ENCODE measurements at regions not wholly inside any gene's neighbourhood (a gene's known extent, or its start where the extent isn't known, plus 50 kb on each side); places are given as distances from the start of the nearest gene placed in this dataset.

GRCh38 chr1:73644198-73644597 lies 553.8 kb downstream of the LRRIQ3 start:
- Mint-ChIP-seq H3K27ac (no peak overlapping the region), H3K36me3 (ENCODE audit: low read depth) (no peaks in the 10 kb centered on the region), H3K4me3 (no peak overlapping the region), H3K9me3 (no peaks in the 10 kb centered on the region), H3K27me3 (ENCODE audit: low read depth, poor library complexity) (no peaks in the 10 kb centered on the region), H3K4me1 (no peaks in the 10 kb centered on the region)
- TF ChIP-seq, protein P1, sequence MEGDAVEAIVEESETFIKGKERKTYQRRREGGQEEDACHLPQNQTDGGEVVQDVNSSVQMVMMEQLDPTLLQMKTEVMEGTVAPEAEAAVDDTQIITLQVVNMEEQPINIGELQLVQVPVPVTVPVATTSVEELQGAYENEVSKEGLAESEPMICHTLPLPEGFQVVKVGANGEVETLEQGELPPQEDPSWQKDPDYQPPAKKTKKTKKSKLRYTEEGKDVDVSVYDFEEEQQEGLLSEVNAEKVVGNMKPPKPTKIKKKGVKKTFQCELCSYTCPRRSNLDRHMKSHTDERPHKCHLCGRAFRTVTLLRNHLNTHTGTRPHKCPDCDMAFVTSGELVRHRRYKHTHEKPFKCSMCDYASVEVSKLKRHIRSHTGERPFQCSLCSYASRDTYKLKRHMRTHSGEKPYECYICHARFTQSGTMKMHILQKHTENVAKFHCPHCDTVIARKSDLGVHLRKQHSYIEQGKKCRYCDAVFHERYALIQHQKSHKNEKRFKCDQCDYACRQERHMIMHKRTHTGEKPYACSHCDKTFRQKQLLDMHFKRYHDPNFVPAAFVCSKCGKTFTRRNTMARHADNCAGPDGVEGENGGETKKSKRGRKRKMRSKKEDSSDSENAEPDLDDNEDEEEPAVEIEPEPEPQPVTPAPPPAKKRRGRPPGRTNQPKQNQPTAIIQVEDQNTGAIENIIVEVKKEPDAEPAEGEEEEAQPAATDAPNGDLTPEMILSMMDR (IDR thresholded peaks at IDR 0.05): no peak
- no peak for DNase-seq

DNA sequence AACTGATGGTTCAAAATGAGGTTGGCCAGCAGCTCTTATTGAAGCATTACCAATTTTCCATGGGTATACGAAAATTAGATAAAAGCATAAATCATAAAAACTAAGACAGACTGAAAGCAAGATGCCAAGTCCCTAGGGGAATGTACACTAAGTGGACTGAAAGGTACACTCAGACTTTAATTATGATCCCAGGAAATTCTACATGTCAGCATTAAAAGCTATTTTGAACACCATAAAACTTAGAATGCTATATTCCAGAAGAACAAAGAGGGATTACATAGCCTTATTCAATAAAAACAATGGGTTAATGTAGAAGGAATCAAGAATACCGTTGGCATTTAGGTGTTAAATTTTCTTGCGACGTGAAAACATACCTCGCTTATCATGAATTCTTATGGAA lies 558.5 kb downstream of the LRRIQ3 start:
- TF ChIP-seq, protein P1 (IDR thresholded peaks at IDR 0.05): no peak
- Mint-ChIP-seq H3K27ac (no peak overlapping the region), H3K4me1 (no peaks in the 10 kb centered on the region), H3K9me3 (no peaks in the 10 kb centered on the region), H3K36me3 (ENCODE audit: low read depth) (no peaks in the 10 kb centered on the region), H3K4me3 (no peak overlapping the region), H3K27me3 (ENCODE audit: low read depth, poor library complexity) (no peaks in the 10 kb centered on the region)
- no peak for DNase-seq

GRCh38 chr1:73637264-73637663 lies 560.7 kb downstream of the LRRIQ3 start:
- Mint-ChIP-seq H3K36me3 (ENCODE audit: low read depth) (no peaks in the 10 kb centered on the region), H3K27ac (no peak overlapping the region), H3K27me3 (ENCODE audit: low read depth, poor library complexity) (no peaks in the 10 kb centered on the region), H3K4me3 (no peak overlapping the region), H3K4me1 (no peaks in the 10 kb centered on the region), H3K9me3 (no peaks in the 10 kb centered on the region)
- no peak for DNase-seq
- TF ChIP-seq, protein P1 (IDR thresholded peaks at IDR 0.05): no peak

DNA sequence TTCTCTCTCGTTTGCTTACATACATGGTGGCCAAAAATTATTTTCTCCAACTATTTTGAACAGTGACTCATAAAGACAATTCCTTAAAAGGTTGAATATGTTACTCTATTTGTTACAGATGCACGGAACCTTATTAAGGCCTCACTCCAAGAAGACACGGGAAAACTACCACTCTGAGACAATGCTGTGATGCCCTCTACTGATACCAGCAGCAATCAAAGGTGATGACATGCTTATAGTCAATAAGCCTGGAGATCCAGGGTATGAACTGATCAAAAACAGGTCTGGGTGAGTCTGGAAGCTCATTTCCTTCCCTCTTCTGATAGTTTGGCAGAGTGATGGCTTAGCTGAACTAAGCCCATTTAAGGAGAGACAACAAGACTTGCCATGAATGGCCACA lies 563.0 kb downstream of the LRRIQ3 start:
- DNase-seq: no peak
- H3K36me3 Mint-ChIP-seq (ENCODE audit: low read depth): no peaks in the 10 kb centered on the region
- H3K9me3 Mint-ChIP-seq: no peaks in the 10 kb centered on the region
- H3K27me3 Mint-ChIP-seq (ENCODE audit: low read depth, poor library complexity): peaks cover 1% of the 10 kb centered on the region
- no peaks in the 10 kb centered on the region for H3K4me1 Mint-ChIP-seq
- no peak overlapping the region for H3K4me3 Mint-ChIP-seq
- TF ChIP-seq, protein P1 (IDR thresholded peaks at IDR 0.05): no peak
- no peak overlapping the region for H3K27ac Mint-ChIP-seq

GRCh38 chr1:73627723-73628122 lies 570.3 kb downstream of the LRRIQ3 start:
- Mint-ChIP-seq H3K4me3 (no peak overlapping the region), H3K4me1 (no peaks in the 10 kb centered on the region), H3K9me3 (no peaks in the 10 kb centered on the region), H3K27me3 (ENCODE audit: low read depth, poor library complexity) (peaks cover 11% of the 10 kb centered on the region), H3K36me3 (ENCODE audit: low read depth) (no peaks in the 10 kb centered on the region), H3K27ac (no peak overlapping the region)
- TF ChIP-seq, protein P1 (IDR thresholded peaks at IDR 0.05): no peak
- DNase-seq: no peak

DNA sequence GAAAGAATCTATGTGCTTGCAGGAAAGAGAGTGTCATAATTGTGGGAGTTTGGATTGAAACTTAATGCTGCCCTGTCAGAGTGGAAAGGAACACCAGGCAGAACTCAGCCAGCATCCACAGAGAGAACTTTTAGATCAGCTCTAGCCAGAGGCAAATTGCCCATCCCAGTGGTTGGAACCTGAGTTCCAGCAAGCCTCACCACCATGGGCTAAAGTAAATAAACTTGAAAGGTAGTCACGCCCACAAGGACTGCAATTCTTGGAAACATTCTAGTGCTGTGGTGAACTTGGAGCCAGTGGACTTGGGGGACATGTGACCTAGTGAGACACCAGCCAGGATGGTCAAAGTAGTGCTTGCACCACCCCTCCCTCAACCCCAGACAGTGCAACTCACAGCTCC lies 571.6 kb downstream of the LRRIQ3 start:
- H3K9me3 Mint-ChIP-seq: no peaks in the 10 kb centered on the region
- H3K27me3 Mint-ChIP-seq (ENCODE audit: low read depth, poor library complexity): peaks cover 11% of the 10 kb centered on the region

More for the DNA sequence above, 571.6 kb downstream of the LRRIQ3 start:
- Mint-ChIP-seq H3K4me1 (no peaks in the 10 kb centered on the region), H3K4me3 (no peak overlapping the region), H3K27ac (no peak overlapping the region), H3K36me3 (ENCODE audit: low read depth) (no peaks in the 10 kb centered on the region)
- DNase-seq: no peak
- TF ChIP-seq, protein P1 (IDR thresholded peaks at IDR 0.05): no peak

Data from nephron progenitor cell (in vitro differentiated cells).